ENCODE measurements at regions not wholly inside any gene's neighbourhood (a gene's known extent, or its start where the extent isn't known, plus 50 kb on each side); places are given as distances from the start of the nearest gene placed in this dataset.

- TF ChIP-seq, protein P1, sequence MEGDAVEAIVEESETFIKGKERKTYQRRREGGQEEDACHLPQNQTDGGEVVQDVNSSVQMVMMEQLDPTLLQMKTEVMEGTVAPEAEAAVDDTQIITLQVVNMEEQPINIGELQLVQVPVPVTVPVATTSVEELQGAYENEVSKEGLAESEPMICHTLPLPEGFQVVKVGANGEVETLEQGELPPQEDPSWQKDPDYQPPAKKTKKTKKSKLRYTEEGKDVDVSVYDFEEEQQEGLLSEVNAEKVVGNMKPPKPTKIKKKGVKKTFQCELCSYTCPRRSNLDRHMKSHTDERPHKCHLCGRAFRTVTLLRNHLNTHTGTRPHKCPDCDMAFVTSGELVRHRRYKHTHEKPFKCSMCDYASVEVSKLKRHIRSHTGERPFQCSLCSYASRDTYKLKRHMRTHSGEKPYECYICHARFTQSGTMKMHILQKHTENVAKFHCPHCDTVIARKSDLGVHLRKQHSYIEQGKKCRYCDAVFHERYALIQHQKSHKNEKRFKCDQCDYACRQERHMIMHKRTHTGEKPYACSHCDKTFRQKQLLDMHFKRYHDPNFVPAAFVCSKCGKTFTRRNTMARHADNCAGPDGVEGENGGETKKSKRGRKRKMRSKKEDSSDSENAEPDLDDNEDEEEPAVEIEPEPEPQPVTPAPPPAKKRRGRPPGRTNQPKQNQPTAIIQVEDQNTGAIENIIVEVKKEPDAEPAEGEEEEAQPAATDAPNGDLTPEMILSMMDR (IDR thresholded peaks at IDR 0.05; ENCODE audit: control insufficient read depth, extremely low read depth, insufficient read depth) = no peak
- no peak overlapping the region for H3K4me3 ChIP-seq (ENCODE audit: low read depth, low read length)
- DNase-seq (ENCODE audit: low read depth) = no peak
Measured at GRCh38 chr14:104523546-104523935, 56.0 kb upstream of the C14orf180 start.

GRCh38 chr14:104524726-104525125 lies 54.8 kb upstream of the C14orf180 start:
- no peak overlapping the region for H3K4me3 ChIP-seq (ENCODE audit: low read depth, low read length)
- no peak for DNase-seq (ENCODE audit: low read depth)
- TF ChIP-seq, protein P1 (IDR thresholded peaks at IDR 0.05; ENCODE audit: control insufficient read depth, extremely low read depth, insufficient read depth) = no peak

DNA sequence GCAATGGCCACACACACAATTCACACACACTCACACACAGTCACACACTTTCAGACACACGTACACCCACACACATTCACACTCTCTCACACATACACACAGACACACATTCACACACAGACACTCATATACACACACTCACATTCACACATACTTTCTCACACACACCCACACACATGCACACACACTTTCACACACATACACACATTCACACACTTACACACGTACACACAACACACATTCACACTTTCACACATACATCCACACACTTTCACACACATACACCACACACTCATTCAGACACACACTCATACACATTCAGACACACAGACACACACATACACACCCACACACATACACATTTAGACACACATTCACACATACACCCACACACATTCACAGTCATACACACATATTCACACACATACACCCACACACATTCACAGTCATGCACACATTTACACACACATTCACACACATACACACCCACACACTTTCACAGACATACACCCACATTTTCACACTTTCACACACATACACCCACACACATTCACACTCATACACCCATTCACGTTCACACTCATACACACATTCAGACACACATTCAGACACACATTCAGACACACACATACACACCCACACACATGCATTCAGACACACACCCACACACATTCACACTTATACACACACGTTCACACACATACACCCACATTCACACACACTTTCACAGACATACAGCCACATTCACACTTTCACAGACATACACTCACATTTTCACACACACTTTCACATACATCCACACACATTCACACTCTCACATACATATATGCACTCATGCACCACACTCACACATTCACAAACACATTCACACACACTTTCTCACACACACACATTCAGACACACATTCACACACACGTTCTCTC lies 52.6 kb upstream of the C14orf180 start:
- H3K4me3 ChIP-seq (ENCODE audit: low read depth, low read length) = no peak overlapping the region
- TF ChIP-seq, protein P1 (IDR thresholded peaks at IDR 0.05; ENCODE audit: control insufficient read depth, extremely low read depth, insufficient read depth) = no peak
- DNase-seq (ENCODE audit: low read depth) = no peak

DNA sequence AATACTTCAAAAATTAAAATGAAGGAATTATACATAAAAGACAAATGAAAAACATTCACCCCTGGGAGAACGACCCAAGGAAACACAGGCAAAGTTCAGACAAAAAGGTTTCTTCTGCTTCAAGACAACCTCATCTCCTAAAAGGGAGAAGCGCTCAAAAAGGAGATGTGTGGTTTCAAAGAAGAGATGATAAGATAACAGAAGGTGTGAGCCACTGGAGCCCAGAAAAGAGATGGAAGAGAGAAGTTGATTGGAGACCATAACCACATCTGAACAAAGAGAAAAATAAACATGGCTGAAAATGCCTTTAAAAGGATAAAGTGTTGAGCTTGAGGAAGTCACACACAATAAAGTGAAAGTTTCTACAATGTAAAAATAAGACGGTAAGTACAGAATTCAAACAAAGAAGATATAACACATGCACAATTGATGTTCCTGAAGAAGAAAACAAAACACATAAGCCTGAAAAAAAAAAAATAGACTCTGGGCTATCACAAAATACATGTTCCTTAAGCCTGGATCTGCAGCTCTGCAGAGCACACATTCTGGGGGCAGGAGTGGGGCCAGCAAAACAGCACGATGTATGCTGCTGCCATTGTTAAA lies 51.6 kb upstream of the C14orf180 start:
- DNase-seq (ENCODE audit: low read depth) = no peak
- H3K4me3 ChIP-seq (ENCODE audit: low read depth, low read length) = no peak overlapping the region
- TF ChIP-seq, protein P1 (IDR thresholded peaks at IDR 0.05; ENCODE audit: control insufficient read depth, extremely low read depth, insufficient read depth) = no peak

- DNase-seq (ENCODE audit: low read depth) = no peak
- TF ChIP-seq, protein P1 (IDR thresholded peaks at IDR 0.05; ENCODE audit: control insufficient read depth, extremely low read depth, insufficient read depth) = no peak
- no peak overlapping the region for H3K4me3 ChIP-seq (ENCODE audit: low read depth, low read length)
Measured at GRCh38 chr14:104528496-104528895, 51.1 kb upstream of the C14orf180 start.

Measured in LNCaP clone FGC (cell line).